Activated naive CD4-positive, alpha-beta T cell treated with anti-CD3 and anti-CD28 coated beads, Interleukin-2, amount 10 ng/mL, durations not matched to agents 7 days and 5 days (primary cell): ENCODE measurements at regions not wholly inside any gene's neighbourhood (a gene's known extent, or its start where the extent isn't known, plus 50 kb on each side); places are given as distances from the start of the nearest gene placed in this dataset.
"Not testable (repeated sequence)": the region's sequence is repeated elsewhere in the genome, so short reads cannot be mapped to it uniquely, and the experiment has no call there.

ENCODE experiments used
- CTCF ChIA-PET: fragments of 350-600 bp; sonication (Branson Sonifier 250); formaldehyde crosslinking; loops from one replicate; lab custom pipeline; 2021; ENCODE audit warnings: antibody characterized with exemption; lab: Charles Lee
- DNase-seq: peaks from one replicate; pipeline ENCODE4 v3.0.0-alpha.2; 2020
- H3K27ac Mint-ChIP-seq: one replicate; pipeline ENCODE4 v1.8.0; 2021; ENCODE audit warnings: mild to moderate bottlenecking, moderate library complexity, mixed read lengths
- H3K27me3 Mint-ChIP-seq: one replicate; pipeline ENCODE4 v1.8.0; 2021; ENCODE audit warnings: mild to moderate bottlenecking, mixed read lengths
- H3K36me3 Mint-ChIP-seq: one replicate; pipeline ENCODE4 v1.8.0; 2021; ENCODE audit warnings: mixed read lengths
- H3K4me1 Mint-ChIP-seq: one replicate; pipeline ENCODE4 v1.8.0; 2021; ENCODE audit warnings: mixed read lengths
- H3K4me3 Mint-ChIP-seq: one replicate; pipeline ENCODE4 v1.8.0; 2021; ENCODE audit warnings: mild to moderate bottlenecking, moderate library complexity, mixed read lengths
- H3K9me3 Mint-ChIP-seq: one replicate; pipeline ENCODE4 v1.8.0; 2021; ENCODE audit warnings: mixed read lengths

DNA sequence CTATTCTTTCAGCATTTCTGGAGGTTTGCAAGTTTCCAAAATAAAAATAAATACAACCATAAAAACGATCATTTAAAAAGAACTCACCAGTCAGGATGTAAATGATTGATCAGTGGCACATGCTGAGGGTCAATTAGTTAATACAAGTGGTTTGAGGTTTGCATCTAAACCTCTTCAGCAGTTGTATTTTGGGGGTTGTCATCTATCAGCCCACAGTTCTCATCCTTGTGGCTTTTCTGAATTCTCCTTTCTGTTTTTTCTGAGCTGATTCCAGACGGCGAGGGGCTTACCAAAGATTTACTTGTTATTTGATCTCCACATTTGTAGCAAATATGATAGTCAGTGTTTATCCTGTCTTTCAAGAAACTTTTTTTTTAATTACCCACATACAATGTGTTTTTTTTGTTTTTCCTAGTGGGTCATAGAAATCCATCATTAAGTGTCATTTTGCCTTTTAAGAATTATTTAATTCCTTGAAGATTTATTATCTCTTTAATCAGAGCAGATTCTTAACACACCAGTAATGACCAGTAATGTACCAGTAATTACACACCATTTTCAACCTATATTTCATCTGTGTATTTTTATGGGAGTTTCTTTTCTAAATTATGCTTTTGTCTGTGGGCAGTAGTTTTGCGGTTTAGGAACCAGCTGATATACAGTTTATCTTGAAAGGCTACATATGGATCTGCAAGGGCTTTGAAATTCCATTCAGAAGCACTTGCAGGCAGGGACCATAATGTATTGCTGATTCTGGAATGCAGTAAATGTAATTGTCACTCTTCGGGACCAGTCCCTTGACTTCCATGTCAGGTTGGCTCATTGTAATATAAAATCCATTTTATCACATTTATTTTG, 56.3 kb upstream of the DAAM1 start:
- CTCF ChIA-PET, result no interaction called here
- Mint-ChIP-seq H3K4me3 (no peak overlapping the region), H3K27me3 (peaks cover 12% of the 10 kb centered on the region), H3K9me3 (no peaks in the 10 kb centered on the region), H3K4me1 (no peaks in the 10 kb centered on the region), H3K36me3 (no peaks in the 10 kb centered on the region), H3K27ac (no peak overlapping the region)
- no peak for DNase-seq

GRCh38 chr14:59132796-59133494, 55.5 kb upstream of the DAAM1 start:
- H3K27ac Mint-ChIP-seq, result no peak overlapping the region

DNA sequence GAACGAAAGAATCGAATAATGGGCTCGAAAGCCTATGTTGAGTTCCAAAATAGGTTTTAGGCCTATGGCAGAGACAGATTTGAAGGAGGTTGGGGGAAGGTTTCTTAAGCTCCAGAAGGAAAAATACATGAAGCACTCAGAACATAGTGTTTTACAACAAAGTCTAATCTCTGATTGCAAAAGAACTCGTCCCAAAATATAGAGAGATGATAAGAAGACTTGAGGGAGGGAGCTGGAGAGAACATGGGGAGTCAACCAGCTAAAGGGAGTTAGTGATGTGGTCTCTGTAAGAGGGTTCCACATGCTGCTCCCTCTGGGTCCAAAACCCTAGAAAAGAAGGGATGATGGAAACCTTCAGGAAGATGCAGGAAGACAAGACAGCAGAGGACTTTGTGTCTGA, 54.8 kb upstream of the DAAM1 start:
- Mint-ChIP-seq H3K27me3 (peaks cover 12% of the 10 kb centered on the region), H3K36me3 (no peaks in the 10 kb centered on the region), H3K9me3 (no peaks in the 10 kb centered on the region), H3K4me1 (no peaks in the 10 kb centered on the region), H3K27ac (no peak overlapping the region), H3K4me3 (no peak overlapping the region)
- CTCF ChIA-PET, result interaction anchor here (1.0 to 1.4 kb wide), 2 partner anchors 310 to 317 kb away, joined by 3 to 5 read pairs; no protein-coding TSS in a partner anchor
- no peak for DNase-seq

More at GRCh38 chr14:59132796-59133494, 55.5 kb upstream of the DAAM1 start:
- no peaks in the 10 kb centered on the region for H3K9me3 Mint-ChIP-seq
- H3K36me3 Mint-ChIP-seq, result no peaks in the 10 kb centered on the region
- H3K27me3 Mint-ChIP-seq, result peaks cover 12% of the 10 kb centered on the region
- H3K4me1 Mint-ChIP-seq, result no peaks in the 10 kb centered on the region
- no peak overlapping the region for H3K4me3 Mint-ChIP-seq
- no peak for DNase-seq
- CTCF ChIA-PET, result interaction anchor here (1.0 to 1.4 kb wide), 2 partner anchors 311 to 318 kb away, joined by 3 to 5 read pairs; no protein-coding TSS in a partner anchor

DNA sequence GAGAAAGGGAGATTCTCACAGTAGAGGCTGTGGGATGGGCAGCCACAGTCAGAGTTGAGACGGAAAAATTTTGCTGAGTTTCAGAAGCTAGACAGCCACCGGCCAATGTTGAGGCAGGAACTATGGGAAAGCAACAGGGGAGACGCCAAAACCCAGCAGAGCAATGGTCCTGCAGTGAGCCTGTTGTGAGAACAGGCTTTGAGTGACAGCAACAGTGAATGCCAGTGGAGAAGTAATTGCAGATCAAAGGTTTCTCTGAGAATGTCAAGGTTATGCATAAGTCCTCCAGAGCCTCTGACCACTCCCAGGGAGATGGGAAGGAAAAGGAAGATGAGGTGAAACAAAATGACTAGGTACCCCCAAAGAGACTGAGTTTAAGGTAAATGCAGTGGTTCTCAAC, 54.2 kb upstream of the DAAM1 start:
- no peak for DNase-seq
- H3K9me3 Mint-ChIP-seq, result no peaks in the 10 kb centered on the region
- H3K27ac Mint-ChIP-seq, result no peak overlapping the region
- peaks cover 13% of the 10 kb centered on the region for H3K27me3 Mint-ChIP-seq
- CTCF ChIA-PET, result interaction anchor here (1.4 kb wide), 1 partner anchor 310 kb away, joined by 5 read pairs; no protein-coding TSS in a partner anchor
- no peaks in the 10 kb centered on the region for H3K4me1 Mint-ChIP-seq
- H3K4me3 Mint-ChIP-seq, result no peak overlapping the region
- H3K36me3 Mint-ChIP-seq, result no peaks in the 10 kb centered on the region

- CTCF ChIA-PET, result interaction anchor here (0.7 kb wide), 1 partner anchor 355 kb away, joined by 3 read pairs; no protein-coding TSS in a partner anchor
- H3K4me1 Mint-ChIP-seq, result no peaks in the 10 kb centered on the region
- H3K4me3 Mint-ChIP-seq, result no peak overlapping the region
- no peaks in the 10 kb centered on the region for H3K36me3 Mint-ChIP-seq
- DNase-seq, result no peak
- H3K27ac Mint-ChIP-seq, result no peak overlapping the region
- H3K9me3 Mint-ChIP-seq, result no peaks in the 10 kb centered on the region
- peaks cover 12% of the 10 kb centered on the region for H3K27me3 Mint-ChIP-seq
Observed at GRCh38 chr14:59137256-59137655, 51.2 kb upstream of the DAAM1 start.

GRCh38 chr14:59138576-59138975, 49.9 kb upstream of the DAAM1 start:
- H3K27ac Mint-ChIP-seq, CTCF ChIA-PET, H3K4me1 Mint-ChIP-seq, H3K36me3 Mint-ChIP-seq, H3K4me3 Mint-ChIP-seq, H3K9me3 Mint-ChIP-seq, DNase-seq: not testable (repeated sequence)
- H3K27me3 Mint-ChIP-seq, result peaks cover 17% of the 10 kb centered on the region
